ENCODE measurements at regions not wholly inside any gene's neighbourhood (a gene's known extent, or its start where the extent isn't known, plus 50 kb on each side); places are given as distances from the start of the nearest gene placed in this dataset.

DNA sequence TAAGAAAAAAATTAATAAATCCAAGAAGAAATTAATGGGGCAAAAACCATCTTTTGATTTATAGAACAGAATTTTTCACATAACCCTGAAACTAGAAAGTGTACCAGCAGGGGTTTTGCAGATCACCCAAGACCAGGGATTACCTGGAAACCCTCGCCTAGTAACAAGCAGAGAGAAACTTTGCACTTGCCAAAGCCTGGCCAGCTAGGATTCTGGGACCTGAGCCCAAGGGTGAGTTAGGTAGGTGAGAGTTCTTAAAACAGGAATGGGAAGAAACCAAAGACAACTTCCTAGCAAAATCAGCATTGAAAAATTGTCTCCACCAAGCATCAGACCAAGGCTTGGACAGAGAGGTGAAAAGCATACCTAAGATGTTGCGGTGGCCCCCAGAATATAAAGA lies 247.0 kb upstream of the NBEA start:
- no peaks in the 10 kb centered on the region for H4K20me1 ChIP-seq (ENCODE audit: insufficient read depth)
- TF ChIP-seq CTCF (conservative IDR thresholded peaks at IDR 0.05; ENCODE audit: low read depth, low read length), result no peak
- no peak overlapping the region for H3K4me3 ChIP-seq (IDR thresholded peaks at IDR 0.05; ENCODE audit: insufficient read depth, low read depth, low read length)
- no peaks in the 10 kb centered on the region for H3K79me2 ChIP-seq (ENCODE audit: insufficient read depth, low read depth)
- no peak overlapping the region for H2AFZ ChIP-seq (ENCODE audit: low read depth)
- H3K4me1 ChIP-seq (ENCODE audit: low read depth, poor library complexity, severe bottlenecking), result no peaks in the 10 kb centered on the region
- H3K9ac ChIP-seq, result no peak overlapping the region
- H3K36me3 ChIP-seq (ENCODE audit: insufficient read depth), result no peaks in the 10 kb centered on the region
- H3K27ac ChIP-seq, result no peak overlapping the region
- H3K4me2 ChIP-seq, result no peak overlapping the region
- no peaks in the 10 kb centered on the region for H3K27me3 ChIP-seq (ENCODE audit: insufficient read depth, low read depth)

DNA sequence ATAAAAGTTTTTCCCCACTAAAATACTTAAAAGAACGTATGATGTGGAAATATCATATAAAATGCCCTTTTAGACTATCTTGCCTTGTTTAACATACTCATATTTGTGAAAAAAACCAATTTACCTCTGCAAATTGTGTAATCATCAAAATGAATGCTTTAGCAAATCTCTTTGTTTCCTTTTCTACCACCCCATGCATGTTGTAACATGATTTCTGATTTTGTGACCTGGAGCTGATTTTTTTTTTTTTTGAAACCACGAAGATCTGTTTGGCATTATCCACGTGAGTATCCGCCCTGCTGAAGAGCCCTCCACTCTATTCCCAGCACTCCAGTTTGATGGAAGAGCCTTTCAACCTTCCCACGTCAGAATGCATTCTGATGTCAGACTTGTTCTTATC lies 245.8 kb upstream of the NBEA start:
- no peak overlapping the region for H3K4me3 ChIP-seq (IDR thresholded peaks at IDR 0.05; ENCODE audit: insufficient read depth, low read depth, low read length)
- no peak overlapping the region for H3K9ac ChIP-seq
- no peak overlapping the region for H3K27ac ChIP-seq
- no peak overlapping the region for H2AFZ ChIP-seq (ENCODE audit: low read depth)
- TF ChIP-seq CTCF (conservative IDR thresholded peaks at IDR 0.05; ENCODE audit: low read depth, low read length), result no peak
- H3K4me1 ChIP-seq (ENCODE audit: low read depth, poor library complexity, severe bottlenecking), result no peaks in the 10 kb centered on the region
- no peaks in the 10 kb centered on the region for H4K20me1 ChIP-seq (ENCODE audit: insufficient read depth)
- no peaks in the 10 kb centered on the region for H3K79me2 ChIP-seq (ENCODE audit: insufficient read depth, low read depth)
- no peaks in the 10 kb centered on the region for H3K27me3 ChIP-seq (ENCODE audit: insufficient read depth, low read depth)
- H3K4me2 ChIP-seq, result no peak overlapping the region
- no peaks in the 10 kb centered on the region for H3K36me3 ChIP-seq (ENCODE audit: insufficient read depth)

DNA sequence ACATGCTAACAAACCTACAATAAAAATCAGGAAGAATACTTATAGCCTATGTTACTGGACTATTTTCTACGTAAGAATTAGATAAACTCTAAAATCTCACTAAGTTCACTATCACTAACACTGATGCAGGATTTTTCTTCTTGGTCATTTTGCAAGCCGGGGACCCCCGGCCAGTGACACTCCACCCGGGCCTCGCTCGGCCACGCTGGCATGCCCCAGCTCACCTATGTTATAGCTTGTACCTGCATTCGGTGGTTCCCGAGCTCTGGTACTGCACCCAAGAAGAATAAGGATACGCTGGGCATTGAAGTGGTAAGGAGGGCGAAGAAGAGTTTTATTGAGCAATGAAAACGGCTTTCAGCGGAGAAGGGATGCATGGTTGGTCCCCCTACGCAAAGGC lies 245.3 kb upstream of the NBEA start:
- Histone ChIP-seq H3K27ac (no peak overlapping the region), H3K27me3 (ENCODE audit: insufficient read depth, low read depth) (no peaks in the 10 kb centered on the region), H2AFZ (ENCODE audit: low read depth) (no peak overlapping the region), H3K79me2 (ENCODE audit: insufficient read depth, low read depth) (no peaks in the 10 kb centered on the region), H4K20me1 (ENCODE audit: insufficient read depth) (no peaks in the 10 kb centered on the region), H3K4me1 (ENCODE audit: low read depth, poor library complexity, severe bottlenecking) (no peaks in the 10 kb centered on the region), H3K4me2 (no peak overlapping the region), H3K36me3 (ENCODE audit: insufficient read depth) (no peaks in the 10 kb centered on the region), H3K4me3 (IDR thresholded peaks at IDR 0.05; ENCODE audit: insufficient read depth, low read depth, low read length) (no peak overlapping the region), H3K9ac (no peak overlapping the region)
- no peak for TF ChIP-seq CTCF (conservative IDR thresholded peaks at IDR 0.05; ENCODE audit: low read depth, low read length)

DNA sequence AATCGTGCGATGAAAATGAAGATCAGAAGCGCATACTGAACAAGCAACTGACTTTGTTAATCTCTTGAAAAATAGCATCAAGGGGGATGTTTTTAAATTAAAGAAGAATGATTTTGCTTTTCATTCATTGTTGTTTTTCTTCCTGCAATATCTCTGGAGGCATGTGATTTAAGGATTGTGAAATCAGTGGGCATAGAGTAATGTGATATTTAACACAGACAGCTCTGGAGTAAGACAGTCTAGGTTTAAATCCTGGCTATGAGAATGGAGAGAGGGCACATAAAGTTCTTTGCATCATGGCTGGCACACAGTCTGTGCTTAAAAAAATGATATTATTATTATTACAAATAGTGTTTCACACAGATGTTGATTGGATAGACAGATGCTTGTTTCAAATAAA lies 243.1 kb upstream of the NBEA start:
- no peaks in the 10 kb centered on the region for H3K36me3 ChIP-seq (ENCODE audit: insufficient read depth)
- H3K4me3 ChIP-seq (IDR thresholded peaks at IDR 0.05; ENCODE audit: insufficient read depth, low read depth, low read length), result no peak overlapping the region
- H2AFZ ChIP-seq (ENCODE audit: low read depth), result no peak overlapping the region
- H3K79me2 ChIP-seq (ENCODE audit: insufficient read depth, low read depth), result no peaks in the 10 kb centered on the region
- no peak overlapping the region for H3K4me2 ChIP-seq
- H3K27ac ChIP-seq, result no peak overlapping the region
- no peak overlapping the region for H3K9ac ChIP-seq
- no peak for TF ChIP-seq CTCF (conservative IDR thresholded peaks at IDR 0.05; ENCODE audit: low read depth, low read length)
- H3K4me1 ChIP-seq (ENCODE audit: low read depth, poor library complexity, severe bottlenecking), result no peaks in the 10 kb centered on the region
- no peaks in the 10 kb centered on the region for H3K27me3 ChIP-seq (ENCODE audit: insufficient read depth, low read depth)
- no peaks in the 10 kb centered on the region for H4K20me1 ChIP-seq (ENCODE audit: insufficient read depth)

DNA sequence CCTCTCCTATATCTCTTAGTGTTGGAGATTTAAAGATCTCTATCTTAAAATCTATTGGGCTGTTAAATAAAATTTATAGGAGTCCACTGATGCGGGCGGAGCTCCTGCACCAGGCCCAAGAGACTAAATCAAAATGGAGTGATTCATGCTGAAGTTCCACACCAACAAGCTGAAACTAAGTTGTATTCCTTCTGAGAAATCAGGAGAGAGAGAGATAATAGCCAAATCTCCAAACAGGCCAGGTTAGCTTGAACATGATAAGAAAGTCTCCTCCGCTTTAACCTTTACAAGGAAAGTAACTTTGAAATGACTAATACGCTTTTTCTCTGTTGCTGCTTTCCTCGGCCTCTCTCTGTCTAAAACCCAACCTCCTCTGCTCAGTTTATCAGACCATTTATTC lies 241.9 kb upstream of the NBEA start:
- Histone ChIP-seq H3K4me2 (no peak overlapping the region), H2AFZ (ENCODE audit: low read depth) (no peak overlapping the region), H3K79me2 (ENCODE audit: insufficient read depth, low read depth) (no peaks in the 10 kb centered on the region), H3K4me3 (IDR thresholded peaks at IDR 0.05; ENCODE audit: insufficient read depth, low read depth, low read length) (no peak overlapping the region), H3K4me1 (ENCODE audit: low read depth, poor library complexity, severe bottlenecking) (no peaks in the 10 kb centered on the region), H4K20me1 (ENCODE audit: insufficient read depth) (no peaks in the 10 kb centered on the region), H3K27ac (no peak overlapping the region), H3K9ac (no peak overlapping the region), H3K36me3 (ENCODE audit: insufficient read depth) (no peaks in the 10 kb centered on the region), H3K27me3 (ENCODE audit: insufficient read depth, low read depth) (no peaks in the 10 kb centered on the region)
- TF ChIP-seq CTCF (conservative IDR thresholded peaks at IDR 0.05; ENCODE audit: low read depth, low read length), result no peak

Data from KMS-11 (cell line).